GM12892 (cell line): ENCODE measurements at regions not wholly inside any gene's neighbourhood (a gene's known extent, or its start where the extent isn't known, plus 50 kb on each side); places are given as distances from the start of the nearest gene placed in this dataset.

Source experiments
- POLR2A ChIP-seq: IDR thresholded peaks from 2 replicates; pipeline ENCODE4 v1.6.1; 2011; ENCODE audit warnings: low read depth, low read length, control low read depth
- TAF1 ChIP-seq: IDR thresholded peaks from 2 replicates; pipeline ENCODE4 v1.6.1; 2011; ENCODE audit warnings: low read depth, mild to moderate bottlenecking, control low read depth, low read length, borderline replicate concordance

- no peak for TF ChIP-seq POLR2A
- TF ChIP-seq TAF1, result no peak
Measured at GRCh38 chr5:106530150-106530549, 1140.6 kb downstream of the EFNA5 start.
